Spinal cord (tissue), 9 donors: ENCODE measurements at regions not wholly inside any gene's neighbourhood (a gene's known extent, or its start where the extent isn't known, plus 50 kb on each side); places are given as distances from the start of the nearest gene placed in this dataset.
"Not testable (repeated sequence)": the region's sequence is repeated elsewhere in the genome, so short reads cannot be mapped to it uniquely, and the experiment has no call there.

ENCODE experiments used
- DNase-seq, 6 donors: peaks; one replicate each; pipeline versions ENCODE4 v3.0.0 to v3.0.0-alpha.2; 2013 to 2015; ENCODE audit warnings: low spot score in 6 of 6, low read depth in 4 of 6
- H3K27ac ChIP-seq: one replicate; pipeline ENCODE4 v1.5.1; 2013; ENCODE audit warnings: low read depth, low read length, control low read depth
- H3K27me3 ChIP-seq: one replicate; pipeline ENCODE4 v1.6.1; 2013; ENCODE audit warnings: low read length; ENCODE audit not compliant: control insufficient read depth, insufficient read depth
- H3K36me3 ChIP-seq: one replicate; pipeline ENCODE4 v1.6.1; 2013; ENCODE audit warnings: low read length; ENCODE audit not compliant: control insufficient read depth, insufficient read depth
- H3K4me1 ChIP-seq: one replicate; pipeline ENCODE4 v1.6.1; 2013; ENCODE audit warnings: low read length; ENCODE audit not compliant: control insufficient read depth, insufficient read depth
- H3K4me3 ChIP-seq: one replicate; pipeline ENCODE4 v1.5.1; 2013; ENCODE audit warnings: low read depth, low read length, control low read depth
- H3K9me3 ChIP-seq: one replicate; pipeline ENCODE4 v1.6.1; 2013; ENCODE audit warnings: low read length; ENCODE audit not compliant: control insufficient read depth, insufficient read depth
- WGBS: methylation state at CpG from one replicate; pipeline ENCODE4 v1.1.5; 2013; ENCODE audit warnings: missing lambda C conversion rate; ENCODE audit not compliant: insufficient coverage; 5-methylcytosine and 5-hydroxymethylcytosine counted together
- donor health status: healthy.

DNA sequence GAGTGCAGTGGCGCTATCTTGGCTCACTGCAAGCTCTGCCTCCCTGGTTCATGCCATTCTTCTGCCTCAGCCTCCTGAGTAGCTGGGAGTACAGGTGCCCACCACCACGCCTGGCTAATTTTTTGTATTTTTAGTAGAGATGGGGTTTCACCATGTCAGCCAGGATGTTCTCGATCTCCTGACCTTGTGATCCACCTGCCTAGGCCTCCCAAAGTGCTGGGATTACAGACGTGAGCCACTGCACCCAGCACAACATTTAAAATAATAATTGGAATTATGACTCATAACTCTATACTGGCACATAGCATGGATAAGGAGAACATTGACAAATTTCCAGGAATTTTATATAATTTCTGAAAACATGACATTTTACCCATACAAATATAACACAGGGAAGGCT lies 54.2 kb downstream of the DBET start:
- not testable (repeated sequence) for H3K27me3 ChIP-seq, H3K36me3 ChIP-seq, H3K4me3 ChIP-seq, H3K27ac ChIP-seq, H3K4me1 ChIP-seq, DNase-seq, H3K9me3 ChIP-seq
- no CpG with 5 or more reads among the region's 4 CpGs for WGBS

DNA sequence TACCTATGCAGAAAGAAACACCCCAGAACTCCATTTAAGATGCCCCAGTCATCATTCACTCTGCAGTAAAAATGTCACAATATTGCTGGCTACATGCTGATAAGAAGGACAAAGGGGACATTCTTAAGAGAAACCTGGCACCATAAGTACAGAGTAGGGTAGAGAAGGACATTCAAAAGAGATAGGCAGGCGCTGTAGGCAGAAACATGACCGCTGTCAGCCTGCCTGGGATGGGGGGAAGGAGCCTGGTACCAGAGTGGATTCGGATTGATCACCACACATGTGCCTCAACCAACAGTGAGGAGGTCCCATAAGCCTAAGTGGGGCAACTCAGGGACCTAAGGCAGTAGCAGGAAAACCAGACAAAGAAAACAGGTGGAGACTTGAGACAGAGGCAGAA lies 54.1 kb upstream of the DUX4 start:
- H3K9me3 ChIP-seq: not testable (repeated sequence)
- peak in 1 of 6 donors; percentile 0 for DNase-seq
- WGBS: 50% methylated on average over 2 of the region's 3 CpGs

DNA sequence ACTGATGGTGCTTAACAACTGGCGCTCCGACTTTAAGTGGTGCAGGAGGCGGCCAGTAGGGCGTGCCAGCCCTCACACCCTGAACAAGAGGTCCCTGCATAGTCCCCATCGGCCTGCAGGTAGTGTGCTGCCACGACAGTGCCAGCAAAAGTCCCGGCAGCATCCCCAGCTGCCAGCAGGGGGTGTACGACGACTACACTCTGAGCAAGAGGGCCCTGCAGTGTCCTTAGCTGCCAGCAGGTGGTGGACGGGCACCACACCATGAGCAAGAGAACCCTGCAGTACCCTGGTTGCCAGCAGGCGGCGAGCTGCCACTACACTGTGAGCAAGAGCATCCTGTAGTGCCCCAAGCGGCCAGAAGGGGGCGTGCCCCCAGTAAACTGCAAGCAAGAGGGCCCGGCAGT lies 53.5 kb upstream of the DUX4 start:
- H3K27ac ChIP-seq: not testable (repeated sequence)
- WGBS: 67% methylated on average over 4 of the region's 15 CpGs

More for the DNA sequence above, 54.1 kb upstream of the DUX4 start:
- not testable (repeated sequence) for H3K27me3 ChIP-seq, H3K4me3 ChIP-seq, H3K4me1 ChIP-seq, H3K36me3 ChIP-seq, H3K27ac ChIP-seq

DNA sequence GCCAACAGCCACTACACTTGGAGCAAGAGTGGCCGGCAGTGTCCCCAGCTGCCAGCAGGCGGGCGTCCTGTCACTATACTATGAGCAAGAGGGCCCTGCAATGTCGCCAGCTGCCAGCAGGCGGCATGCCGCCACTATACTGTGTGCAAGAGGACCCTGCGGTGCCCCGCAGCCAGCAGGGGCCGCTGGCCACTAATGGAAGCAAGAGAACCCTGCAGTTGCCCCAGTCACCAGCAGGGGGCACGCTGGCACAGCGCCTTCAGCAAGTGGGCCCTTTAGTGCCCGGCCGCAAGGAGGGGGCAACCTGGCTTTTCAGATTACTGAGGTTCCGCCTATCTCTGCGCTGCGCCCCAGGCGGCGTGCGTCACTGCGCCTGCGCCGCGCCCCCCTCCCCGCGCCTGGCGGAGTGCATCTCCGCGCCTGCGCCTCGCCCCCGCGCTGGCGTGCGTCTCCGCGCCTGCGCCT lies 53.0 kb upstream of the DUX4 start:
- not testable (repeated sequence) for H3K4me1 ChIP-seq, H3K36me3 ChIP-seq, H3K9me3 ChIP-seq, H3K27me3 ChIP-seq, DNase-seq, H3K4me3 ChIP-seq, H3K27ac ChIP-seq
- WGBS: 77% methylated on average over 4 of the region's 37 CpGs

More for the DNA sequence above, 53.5 kb upstream of the DUX4 start:
- H3K9me3 ChIP-seq, DNase-seq, H3K4me3 ChIP-seq, H3K27me3 ChIP-seq, H3K4me1 ChIP-seq, H3K36me3 ChIP-seq: not testable (repeated sequence)

DNA sequence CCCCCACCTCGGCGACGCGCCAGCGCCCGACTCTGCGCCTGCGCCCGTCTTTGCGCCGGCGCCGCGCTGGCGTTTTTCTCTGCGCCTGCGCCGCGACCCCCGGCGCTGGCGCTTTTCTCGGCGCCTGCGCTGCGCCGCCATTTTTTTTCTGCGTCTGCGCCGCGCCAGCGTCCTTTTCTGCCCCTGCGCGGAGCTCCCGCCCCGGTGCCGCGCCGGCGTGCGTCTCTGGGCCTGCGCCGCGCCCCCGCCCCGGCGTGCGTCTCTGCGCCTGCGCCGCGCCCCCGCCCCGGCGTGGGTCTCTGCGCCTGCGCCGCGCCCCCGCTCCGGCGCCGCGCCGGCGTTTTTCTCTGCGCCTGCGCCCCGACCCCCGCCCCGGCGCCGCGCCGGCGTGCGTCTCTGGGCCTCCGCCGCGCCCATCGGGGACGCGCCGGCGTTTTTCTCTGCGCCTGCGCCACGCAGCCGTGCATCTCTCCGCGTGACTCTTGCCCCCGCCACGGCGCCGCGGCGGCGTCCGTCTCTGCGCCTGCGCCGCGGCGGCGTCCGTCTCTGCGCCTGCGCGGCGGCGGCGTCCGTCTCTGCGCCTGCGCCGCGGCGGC lies 52.4 kb upstream of the DUX4 start:
- not testable (repeated sequence) for H3K27ac ChIP-seq, H3K27me3 ChIP-seq, H3K4me1 ChIP-seq, H3K4me3 ChIP-seq, H3K9me3 ChIP-seq, DNase-seq, H3K36me3 ChIP-seq
- 68% methylated on average over 68 of the region's 118 CpGs for WGBS

DNA sequence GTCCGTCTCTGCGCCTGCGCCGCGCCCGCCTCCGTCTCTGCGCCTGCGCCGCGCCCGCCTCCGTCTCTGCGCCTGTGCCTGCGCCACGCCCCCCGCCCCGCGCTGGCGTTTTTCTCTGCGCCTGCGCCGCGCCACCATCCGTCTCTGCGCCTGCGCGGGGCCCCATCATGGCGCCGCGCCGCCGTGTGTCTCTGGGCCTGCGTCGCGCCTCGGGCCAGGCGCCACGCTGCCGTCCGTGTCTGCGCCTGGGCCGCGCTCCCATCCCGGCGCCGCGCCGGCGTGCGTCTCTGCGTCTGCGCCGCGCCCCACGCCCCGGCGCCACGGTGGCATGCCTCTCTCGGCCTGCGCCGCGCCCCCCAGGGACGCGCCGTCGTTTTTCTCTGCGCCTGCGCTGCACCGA lies 51.8 kb upstream of the DUX4 start:
- Histone ChIP-seq H3K9me3 (peaks cover 3% of the 10 kb centered on the region), H3K27me3 (no peaks in the 10 kb centered on the region), H3K4me1 (no peaks in the 10 kb centered on the region), H3K27ac (no peak overlapping the region), H3K4me3 (no peak overlapping the region), H3K36me3 (no peaks in the 10 kb centered on the region)
- WGBS: 63% methylated on average over 62 of the region's 70 CpGs
- peak in 1 of 6 donors; percentile 0 for DNase-seq

DNA sequence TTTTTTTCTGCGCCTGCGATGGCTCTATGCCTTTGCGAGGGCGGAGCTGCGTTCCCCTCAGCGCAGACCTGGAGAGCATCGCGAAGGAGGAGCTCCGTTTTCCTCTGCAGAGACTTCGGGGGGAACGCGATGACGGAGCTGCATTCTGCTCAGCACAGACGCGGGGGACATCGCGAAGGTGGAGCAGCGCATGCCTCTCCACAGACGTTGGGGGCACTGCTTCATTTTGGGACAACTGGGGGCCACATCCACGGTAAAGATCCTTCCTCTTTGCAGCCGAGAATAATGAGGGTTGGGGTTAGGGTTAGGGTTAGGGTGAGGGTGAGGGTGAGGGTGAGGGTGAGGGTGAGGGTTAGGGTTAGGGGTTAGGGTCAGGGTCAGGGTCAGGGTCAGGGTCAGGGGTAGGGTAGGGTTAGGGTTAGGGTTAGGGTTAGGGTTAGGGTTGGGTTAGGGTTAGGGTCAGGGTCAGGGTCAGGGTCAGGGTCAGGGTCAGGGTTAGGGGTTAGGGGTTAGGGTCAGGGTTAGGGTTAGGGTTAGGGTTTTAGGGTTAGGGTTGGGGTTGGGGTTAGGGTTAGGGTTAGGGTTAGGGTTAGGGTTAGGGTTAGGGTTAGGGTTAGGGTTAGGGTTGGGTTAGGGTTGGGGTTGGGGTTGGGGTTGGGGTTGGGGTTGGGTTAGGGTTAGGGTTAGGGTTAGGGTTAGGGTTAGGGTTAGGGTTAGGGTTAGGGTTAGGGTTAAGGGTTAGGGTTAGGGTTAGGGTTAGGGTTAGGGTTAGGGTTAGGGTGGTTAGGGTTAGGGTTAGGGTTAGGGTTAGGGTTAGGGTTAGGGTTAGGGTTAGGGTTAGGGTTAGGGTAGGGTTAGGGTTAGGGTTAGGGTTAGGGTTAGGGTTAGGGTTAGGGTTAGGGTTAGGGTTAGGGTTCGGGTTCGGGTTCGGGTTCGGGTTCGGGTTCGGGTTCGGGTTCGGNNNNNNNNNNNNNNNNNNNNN lies 51.1 kb upstream of the DUX4 start:
- 65% methylated on average over 17 of the region's 29 CpGs for WGBS
- H3K27ac ChIP-seq, H3K4me1 ChIP-seq, H3K36me3 ChIP-seq, H3K9me3 ChIP-seq, H3K4me3 ChIP-seq, H3K27me3 ChIP-seq: not testable (repeated sequence)
- DNase-seq: peak in 3 of 6 donors; percentile 0 to 32 (median 21)
